ENCODE measurements at regions not wholly inside any gene's neighbourhood (a gene's known extent, or its start where the extent isn't known, plus 50 kb on each side); places are given as distances from the start of the nearest gene placed in this dataset.

- no peaks in the 10 kb centered on the region for H3K27me3 ChIP-seq (ENCODE audit: low read length)
- no peak overlapping the region for H3K4me3 ChIP-seq (ENCODE audit: low read length)
- no peaks in the 10 kb centered on the region for H3K9me3 ChIP-seq (ENCODE audit: low read length)
- H3K9ac ChIP-seq (ENCODE audit: low read length): no peak overlapping the region
- ATAC-seq (no peak), DNase-seq (peak; percentile 49)
- no peaks in the 10 kb centered on the region for H3K9me2 ChIP-seq (replicated peaks; ENCODE audit: low read length)
- no peak overlapping the region for H3K4me2 ChIP-seq (ENCODE audit: low read length)
- H3K27ac ChIP-seq (ENCODE audit: low read length): no peak overlapping the region
- no peak for TF ChIP-seq EZH2phosphoT487 (IDR thresholded peaks at IDR 0.05; ENCODE audit: borderline replicate concordance, low read length)
- no peak for TF ChIP-seq CTCF (conservative IDR thresholded peaks at IDR 0.05; ENCODE audit: low read depth, low read length)
- TF ChIP-seq EZH2 (IDR thresholded peaks at IDR 0.05; ENCODE audit: low read length, unreplicated experiment): no peak
- H3K4me1 ChIP-seq (ENCODE audit: insufficient read depth, low read length): peaks cover 18% of the 10 kb centered on the region
- no peaks in the 10 kb centered on the region for H3K79me2 ChIP-seq (ENCODE audit: low read length)
- intact Hi-C loops (cut with micrococcal nuclease): no loop called here
- BruUV-seq (replicated peaks): no TSS peak
- H2AFZ ChIP-seq (ENCODE audit: low read length): no peak overlapping the region
- POLR2A ChIA-PET (ENCODE audit: unreplicated experiment): no interaction called here
- H4K20me1 ChIP-seq (ENCODE audit: low read length): no peaks in the 10 kb centered on the region
- CTCF ChIA-PET: no interaction called here
- H3F3A ChIP-seq (ENCODE audit: low read length, unreplicated experiment): no peaks in the 10 kb centered on the region
- H3K36me3 ChIP-seq (ENCODE audit: low read depth, low read length): no peaks in the 10 kb centered on the region
Measured at GRCh38 chr1:220363196-220363837, 91.1 kb upstream of the RAB3GAP2 start.

DNA sequence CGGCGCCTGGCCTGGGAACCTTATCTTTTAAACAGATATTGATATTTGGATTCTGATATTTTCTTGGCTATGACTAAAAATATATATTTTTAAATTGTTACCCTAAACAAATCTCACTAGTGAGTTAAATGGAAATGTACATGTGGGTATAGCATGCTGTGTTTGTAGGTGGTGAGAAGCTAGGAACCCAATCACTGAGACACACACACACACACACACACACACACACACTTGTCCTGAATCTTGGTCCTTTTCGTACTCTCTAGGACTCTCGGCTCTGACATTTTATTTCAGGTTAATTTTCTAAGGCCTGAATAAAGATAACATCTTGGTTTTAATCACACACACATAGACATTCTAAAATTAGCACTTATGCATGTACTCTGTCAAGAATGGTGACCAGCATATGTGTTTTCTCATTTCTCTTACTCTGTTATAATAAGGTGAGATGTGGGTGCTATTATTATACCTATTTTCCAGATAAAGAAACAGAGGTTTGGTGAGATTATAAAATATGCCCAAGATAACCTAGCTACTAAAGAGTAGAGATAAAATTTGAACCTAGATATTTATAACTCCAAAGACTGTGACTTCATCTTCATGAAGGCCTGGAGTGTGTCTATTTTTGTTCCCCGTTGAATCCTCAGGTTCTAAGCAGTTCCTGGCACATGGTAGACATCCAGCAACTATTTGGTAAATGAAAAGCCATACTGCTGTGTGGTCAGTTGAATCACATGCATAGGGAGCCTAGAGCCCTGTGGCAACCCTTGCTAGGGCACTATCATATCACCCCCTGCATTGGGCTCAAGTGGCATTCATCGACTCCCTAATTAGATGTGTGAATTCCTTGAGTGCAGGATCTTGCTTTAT is 85.0 kb upstream of the RAB3GAP2 start:
- Histone ChIP-seq H3K4me2 (ENCODE audit: low read length) (no peak overlapping the region), H3K9ac (ENCODE audit: low read length) (no peak overlapping the region), H4K20me1 (ENCODE audit: low read length) (no peaks in the 10 kb centered on the region), H3K9me2 (replicated peaks; ENCODE audit: low read length) (no peaks in the 10 kb centered on the region), H3K4me1 (ENCODE audit: insufficient read depth, low read length) (no peaks in the 10 kb centered on the region), H3F3A (ENCODE audit: low read length, unreplicated experiment) (no peaks in the 10 kb centered on the region), H3K79me2 (ENCODE audit: low read length) (no peaks in the 10 kb centered on the region), H3K4me3 (ENCODE audit: low read length) (no peak overlapping the region), H3K27me3 (ENCODE audit: low read length) (0 out of 2 replicates have a peak, but pooled peaks cover 4% of the 10 kb centered on the region), H3K9me3 (ENCODE audit: low read length) (no peaks in the 10 kb centered on the region), H3K36me3 (ENCODE audit: low read depth, low read length) (no peaks in the 10 kb centered on the region), H2AFZ (ENCODE audit: low read length) (no peak overlapping the region), H3K27ac (ENCODE audit: low read length) (no peak overlapping the region)
- ChIA-PET CTCF (no interaction called here), POLR2A (ENCODE audit: unreplicated experiment) (no interaction called here)
- BruUV-seq (replicated peaks): no TSS peak
- intact Hi-C loops (cut with micrococcal nuclease): no loop called here
- TF ChIP-seq CTCF (conservative IDR thresholded peaks at IDR 0.05; ENCODE audit: low read depth, low read length) (no peak), EZH2 (IDR thresholded peaks at IDR 0.05; ENCODE audit: low read length, unreplicated experiment) (no peak), EZH2phosphoT487 (IDR thresholded peaks at IDR 0.05; ENCODE audit: borderline replicate concordance, low read length) (no peak)
- ATAC-seq (no peak), DNase-seq (no peak)
